A673 (cell line): ENCODE measurements at regions not wholly inside any gene's neighbourhood (a gene's known extent, or its start where the extent isn't known, plus 50 kb on each side); places are given as distances from the start of the nearest gene placed in this dataset.

ENCODE experiments used
- CTCF ChIP-seq: fragments of 300-800, 200-600 bp; sonication (generic); conservative IDR thresholded peaks from 2 replicates; pipeline ENCODE4 v1.5.1; 2017; ENCODE audit warnings: low read depth, mild to moderate bottlenecking, antibody characterized with exemption, low read length, moderate library complexity, mixed read lengths
- EZH2 ChIP-seq: fragments of 200-600 bp; sonication (generic); IDR thresholded peaks from 2 replicates; pipeline ENCODE4 v1.6.1; 2017; ENCODE audit warnings: borderline replicate concordance, low read depth, mild to moderate bottlenecking, mixed read lengths, antibody characterized with exemption, low read length; ENCODE audit not compliant: poor library complexity, severe bottlenecking

DNA sequence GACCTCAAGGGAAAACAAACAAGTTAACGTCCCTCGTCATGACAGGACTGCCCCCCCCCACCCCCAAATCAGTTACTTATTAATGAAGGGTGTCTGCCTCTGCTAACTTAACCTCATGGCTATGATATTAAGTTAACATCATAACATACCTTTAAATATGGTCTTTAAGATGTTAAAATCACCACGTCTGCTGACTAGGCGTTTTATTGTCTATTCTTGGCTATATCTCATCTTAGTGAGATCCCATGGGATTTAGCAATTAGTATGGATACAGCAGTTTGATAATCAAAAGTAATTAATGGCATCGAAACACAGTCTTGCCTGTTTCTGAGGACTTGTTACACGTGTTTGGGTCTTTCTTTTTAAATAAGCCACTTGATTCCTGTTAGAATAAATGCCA lies 186.9 kb downstream of the FOXB1 start:
- no peak for TF ChIP-seq CTCF
- no peak for TF ChIP-seq EZH2
